ENCODE measurements at regions not wholly inside any gene's neighbourhood (a gene's known extent, or its start where the extent isn't known, plus 50 kb on each side); places are given as distances from the start of the nearest gene placed in this dataset.

DNA sequence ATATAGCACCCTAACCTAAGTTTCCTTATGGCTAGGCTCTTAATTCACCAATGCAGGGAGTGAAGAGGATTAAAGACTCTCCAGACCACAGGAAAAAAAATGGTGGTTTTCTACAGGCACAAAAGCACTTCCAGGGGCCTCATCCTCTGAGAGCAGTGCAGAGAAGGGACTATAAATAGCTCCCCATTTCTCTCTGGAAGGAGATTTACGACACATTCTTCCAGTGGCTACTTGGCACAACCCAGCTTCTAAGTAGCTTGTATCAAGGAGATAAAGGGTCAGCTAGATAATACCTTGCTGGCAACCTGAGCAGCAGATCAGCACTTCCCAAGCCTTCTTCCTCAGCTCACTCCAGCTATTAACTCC is 73.5 kb downstream of the CRPPA start:
- no peak for DNase-seq (ENCODE audit: extremely low read depth, low read depth)
- TF ChIP-seq, protein P1, sequence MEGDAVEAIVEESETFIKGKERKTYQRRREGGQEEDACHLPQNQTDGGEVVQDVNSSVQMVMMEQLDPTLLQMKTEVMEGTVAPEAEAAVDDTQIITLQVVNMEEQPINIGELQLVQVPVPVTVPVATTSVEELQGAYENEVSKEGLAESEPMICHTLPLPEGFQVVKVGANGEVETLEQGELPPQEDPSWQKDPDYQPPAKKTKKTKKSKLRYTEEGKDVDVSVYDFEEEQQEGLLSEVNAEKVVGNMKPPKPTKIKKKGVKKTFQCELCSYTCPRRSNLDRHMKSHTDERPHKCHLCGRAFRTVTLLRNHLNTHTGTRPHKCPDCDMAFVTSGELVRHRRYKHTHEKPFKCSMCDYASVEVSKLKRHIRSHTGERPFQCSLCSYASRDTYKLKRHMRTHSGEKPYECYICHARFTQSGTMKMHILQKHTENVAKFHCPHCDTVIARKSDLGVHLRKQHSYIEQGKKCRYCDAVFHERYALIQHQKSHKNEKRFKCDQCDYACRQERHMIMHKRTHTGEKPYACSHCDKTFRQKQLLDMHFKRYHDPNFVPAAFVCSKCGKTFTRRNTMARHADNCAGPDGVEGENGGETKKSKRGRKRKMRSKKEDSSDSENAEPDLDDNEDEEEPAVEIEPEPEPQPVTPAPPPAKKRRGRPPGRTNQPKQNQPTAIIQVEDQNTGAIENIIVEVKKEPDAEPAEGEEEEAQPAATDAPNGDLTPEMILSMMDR (IDR thresholded peaks at IDR 0.05; ENCODE audit: low read depth, low read length, missing control alignments), result no peak
- no peak overlapping the region for H3K4me3 ChIP-seq (replicated peaks; ENCODE audit: low read depth, low read length)

DNA sequence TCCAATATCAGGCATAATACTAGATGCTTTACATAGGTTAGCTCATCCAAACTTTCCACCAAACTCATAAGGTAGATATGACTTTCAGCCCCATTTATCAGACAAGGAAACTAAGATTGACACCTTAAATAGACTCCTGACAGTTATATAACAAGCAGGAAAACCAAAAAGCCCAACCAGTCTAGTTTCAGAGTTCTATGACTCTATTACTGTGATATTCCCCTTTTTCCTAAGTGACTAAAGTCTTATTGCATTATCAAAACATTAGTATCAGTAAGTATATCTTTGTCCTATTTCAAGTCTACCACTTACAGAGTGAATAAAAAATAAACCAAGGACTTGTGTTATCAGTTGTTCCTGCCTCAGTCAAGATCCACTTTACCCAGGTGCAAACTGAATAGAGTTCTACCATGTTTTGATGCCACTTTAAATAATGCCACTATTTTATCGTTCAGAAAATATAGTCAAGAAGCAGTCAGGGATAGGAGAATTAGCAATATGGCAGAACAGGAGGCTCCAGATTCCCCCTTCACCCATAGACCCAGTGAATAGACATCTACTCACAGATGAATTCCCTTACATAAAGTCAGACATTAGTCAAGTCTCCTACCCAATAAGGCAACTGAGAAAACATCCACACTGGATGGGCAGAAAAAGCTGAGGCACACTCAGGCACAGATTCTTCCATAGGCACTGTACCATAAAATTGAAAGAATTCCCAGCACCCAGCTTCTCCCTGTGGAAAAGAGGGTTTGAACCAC is 74.1 kb downstream of the CRPPA start:
- DNase-seq (ENCODE audit: extremely low read depth, low read depth), result no peak
- TF ChIP-seq, protein P1 (IDR thresholded peaks at IDR 0.05; ENCODE audit: low read depth, low read length, missing control alignments), result no peak
- H3K4me3 ChIP-seq (replicated peaks; ENCODE audit: low read depth, low read length), result no peak overlapping the region

DNA sequence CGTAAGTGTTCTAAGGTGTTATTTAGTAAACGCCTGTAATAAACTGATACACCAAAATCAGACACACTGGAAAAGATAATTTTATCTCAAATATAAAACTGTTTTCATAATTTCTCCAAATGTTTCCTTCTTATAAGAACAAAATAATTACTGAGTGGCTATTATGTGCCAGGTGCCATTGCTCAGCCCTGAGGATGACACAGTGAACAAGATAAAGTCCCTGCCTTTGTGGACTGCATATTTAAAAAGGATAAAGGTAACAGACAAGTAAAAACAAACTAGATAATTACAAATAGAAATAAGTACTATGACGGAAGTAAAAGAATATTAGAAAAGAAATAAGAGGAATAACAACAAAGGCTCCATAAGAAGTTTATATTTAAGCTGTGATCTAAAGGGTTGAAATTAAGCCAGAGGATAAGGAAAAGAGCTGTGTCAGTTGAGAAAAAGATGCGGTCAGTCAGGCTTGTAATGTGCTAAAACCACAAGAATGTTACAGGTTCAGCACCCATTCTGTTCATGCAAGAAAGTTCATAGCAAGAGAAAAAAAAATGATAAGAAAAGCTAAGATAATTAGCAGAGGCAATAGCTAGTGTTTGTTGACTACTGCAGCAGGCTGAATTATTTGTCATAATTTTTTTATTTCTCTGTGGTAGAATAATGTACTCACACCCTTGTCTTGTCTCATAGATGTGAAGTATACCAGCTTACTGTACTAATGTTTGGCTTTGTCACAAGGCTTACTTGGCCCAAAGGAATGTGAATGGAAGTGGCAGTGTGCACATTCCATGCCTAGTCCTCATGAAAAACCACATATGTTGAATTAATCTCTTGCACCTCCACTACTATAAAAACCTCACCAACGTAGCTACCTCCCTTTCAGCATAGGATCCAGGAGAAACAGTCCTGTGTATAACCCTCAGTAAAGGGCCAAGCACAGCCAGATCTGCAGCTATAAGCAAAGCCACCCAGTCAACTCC is 75.1 kb downstream of the CRPPA start:
- DNase-seq (ENCODE audit: extremely low read depth, low read depth), result peak; percentile 43
- TF ChIP-seq, protein P1 (IDR thresholded peaks at IDR 0.05; ENCODE audit: low read depth, low read length, missing control alignments), result no peak
- no peak overlapping the region for H3K4me3 ChIP-seq (replicated peaks; ENCODE audit: low read depth, low read length)

DNA sequence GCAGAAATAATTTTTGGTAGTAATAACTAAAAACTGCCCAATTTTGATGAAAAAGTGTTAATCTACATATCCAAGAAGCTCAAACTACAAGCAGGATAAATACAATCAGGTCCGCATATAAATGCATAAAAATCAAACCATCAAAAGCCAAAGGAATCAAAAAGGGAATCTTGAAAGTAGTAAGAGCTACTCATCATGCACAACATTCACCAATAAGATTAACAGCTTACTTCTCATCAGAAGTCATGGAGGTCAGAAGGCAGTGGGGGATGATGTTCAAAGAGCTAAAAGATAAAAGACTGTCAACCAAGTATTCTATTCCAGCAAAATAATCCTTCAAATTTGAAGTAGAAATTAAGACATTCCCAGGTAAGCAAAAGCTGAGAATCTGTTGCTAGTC is 76.4 kb downstream of the CRPPA start:
- no peak for DNase-seq (ENCODE audit: extremely low read depth, low read depth)
- TF ChIP-seq, protein P1 (IDR thresholded peaks at IDR 0.05; ENCODE audit: low read depth, low read length, missing control alignments), result no peak
- no peak overlapping the region for H3K4me3 ChIP-seq (replicated peaks; ENCODE audit: low read depth, low read length)

DNA sequence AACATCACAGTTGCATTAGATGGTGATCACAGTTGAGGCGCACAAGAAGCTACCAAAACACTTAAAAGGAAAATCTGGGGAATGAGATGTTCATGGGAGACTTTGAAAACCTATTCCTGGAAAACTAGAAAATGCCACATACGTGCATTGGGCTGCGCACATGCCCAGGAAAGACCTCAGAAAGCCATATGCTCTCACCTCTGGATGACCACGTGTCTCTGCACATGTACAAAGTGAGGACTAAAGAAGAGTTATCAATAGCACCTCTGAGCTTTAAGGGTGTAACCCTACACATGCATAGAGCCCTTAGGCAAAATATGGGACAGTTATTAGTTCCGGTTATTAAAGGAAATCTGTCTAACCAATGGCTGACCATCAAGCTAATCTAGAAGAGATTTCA is 77.7 kb downstream of the CRPPA start:
- no peak overlapping the region for H3K4me3 ChIP-seq (replicated peaks; ENCODE audit: low read depth, low read length)
- DNase-seq (ENCODE audit: extremely low read depth, low read depth), result no peak
- TF ChIP-seq, protein P1 (IDR thresholded peaks at IDR 0.05; ENCODE audit: low read depth, low read length, missing control alignments), result no peak

- DNase-seq (ENCODE audit: extremely low read depth, low read depth), result no peak
- TF ChIP-seq, protein P1 (IDR thresholded peaks at IDR 0.05; ENCODE audit: low read depth, low read length, missing control alignments), result no peak
- no peak overlapping the region for H3K4me3 ChIP-seq (replicated peaks; ENCODE audit: low read depth, low read length)
These were observed 83.3 kb downstream of the CRPPA start for GRCh38 chr7:16338065-16338464.

Data from HFF-Myc (cell line).